Aorta (tissue), 5 donors: ENCODE measurements at regions not wholly inside any gene's neighbourhood (a gene's known extent, or its start where the extent isn't known, plus 50 kb on each side); places are given as distances from the start of the nearest gene placed in this dataset.

ENCODE experiments used
- ATAC-seq: fragments of 200-7000 bp; cut with Tn5 transposase; one replicate; pipeline ENCODE4 v1.9.1; 2022; ENCODE audit warnings: moderate library complexity; ENCODE audit not compliant: low FRiP score
- DNase-seq, 2 donors: peaks; one replicate each; pipeline ENCODE4 v3.0.0-alpha.2; 2020
- H3K27ac ChIP-seq, 2 donors: one replicate each; pipeline ENCODE4 v1.5.1; 2013; ENCODE audit warnings: low read length in 2 of 2, mild to moderate bottlenecking in 2 of 2, moderate library complexity in 2 of 2, control low read depth in 1 of 2, inconsistent platforms in 1 of 2, low read depth in 1 of 2
- H3K27me3 ChIP-seq, 2 donors: one replicate each; pipeline ENCODE4 v1.6.1; 2013; ENCODE audit warnings: control low read depth in 1 of 2, low read length in 1 of 2, mild to moderate bottlenecking in 1 of 2, moderate library complexity in 1 of 2; ENCODE audit not compliant: insufficient read depth in 2 of 2, control insufficient read depth in 1 of 2
- H3K36me3 ChIP-seq, 2 donors: one replicate each; pipeline ENCODE4 v1.6.1; 2013; ENCODE audit warnings: control low read depth in 1 of 2, low read length in 1 of 2, mild to moderate bottlenecking in 1 of 2; ENCODE audit not compliant: insufficient read depth in 2 of 2, control insufficient read depth in 1 of 2
- H3K4me1 ChIP-seq, 2 donors: one replicate each; pipeline ENCODE4 v1.6.1; 2013; ENCODE audit warnings: low read length in 2 of 2, control low read depth in 1 of 2, mild to moderate bottlenecking in 1 of 2, moderate library complexity in 1 of 2; ENCODE audit not compliant: insufficient read depth in 2 of 2, control insufficient read depth in 1 of 2
- H3K4me3 ChIP-seq, 2 donors: one replicate each; pipeline ENCODE4 v1.5.1; 2013; ENCODE audit warnings: low read length in 2 of 2, control low read depth in 1 of 2, mild to moderate bottlenecking in 1 of 2
- H3K9me3 ChIP-seq: one replicate; pipeline ENCODE4 v1.6.1; 2013; ENCODE audit warnings: mild to moderate bottlenecking, low read length; ENCODE audit not compliant: control insufficient read depth
- WGBS, 2 donors: extraction: QIAGEN DNeasy Blood & Tissue Kit; methylation state at CpG; one replicate each; pipeline ENCODE4 v1.1.7; 2013; 5-methylcytosine and 5-hydroxymethylcytosine counted together
- intact Hi-C, 2 donors: fragments of 100-400 bp; cut with DNase I; formaldehyde crosslinking; loops; one replicate each; pipeline versions ENCODE4 v1.14.2 to v1.15.0; 2022
- donor health status: healthy with polysubstance abuse.
- donor health status: Bipolar disorder and iron deficiency.
- donor health status: DM: no; HTN: no; CAD: no.
- donor health status: DM: no; HTN: no; CAD: no.
- donor health status: DM: yes; HTN: yes; CAD: no.

- 82 to 88% methylated on average over 6 of the region's 6 CpGs for whole genome bisulfite sequencing, 2 donors
- no peaks in the 10 kb centered on the region for H3K27me3 ChIP-seq
- no peak for DNase-seq
- no peak overlapping the region for H3K4me3 ChIP-seq
- ATAC-seq = no peak
- H3K9me3 ChIP-seq = no peaks in the 10 kb centered on the region
- no peaks in the 10 kb centered on the region for H3K36me3 ChIP-seq
- no peak overlapping the region for H3K27ac ChIP-seq
- no peaks in the 10 kb centered on the region for H3K4me1 ChIP-seq
- intact Hi-C loops = no loop called here
These were observed 91.9 kb downstream of the RPLP1 start for GRCh38 chr15:69544365-69545113.

GRCh38 chr15:69546182-69546581, 93.6 kb downstream of the RPLP1 start:
- DNase-seq (no peak), ATAC-seq (no peak)
- H3K36me3 ChIP-seq = no peaks in the 10 kb centered on the region
- no peaks in the 10 kb centered on the region for H3K27me3 ChIP-seq
- H3K9me3 ChIP-seq = no peaks in the 10 kb centered on the region
- intact Hi-C loops = no loop called here
- no peak overlapping the region for H3K27ac ChIP-seq
- no peaks in the 10 kb centered on the region for H3K4me1 ChIP-seq
- H3K4me3 ChIP-seq = no peak overlapping the region
- WGBS, 2 donors = 57 to 84% methylated on average over 3 of the region's 3 CpGs

GRCh38 chr15:69548395-69549180, 96.0 kb downstream of the RPLP1 start:
- Histone ChIP-seq H3K36me3 (no peaks in the 10 kb centered on the region), H3K4me3 (no peak overlapping the region), H3K27ac (no peak overlapping the region), H3K4me1 (no peaks in the 10 kb centered on the region), H3K27me3 (no peaks in the 10 kb centered on the region), H3K9me3 (no peaks in the 10 kb centered on the region)
- ATAC-seq (no peak), DNase-seq (peak in 1 of 2 donors; percentile 79)
- intact Hi-C loops = no loop called here
- 44 to 46% methylated on average over 24 of the region's 24 CpGs for WGBS, 2 donors

GRCh38 chr15:69551391-69552056, 98.9 kb downstream of the RPLP1 start:
- ATAC-seq (no peak), DNase-seq (no peak)
- Histone ChIP-seq H3K9me3 (no peaks in the 10 kb centered on the region), H3K4me1 (no peaks in the 10 kb centered on the region), H3K4me3 (no peak overlapping the region), H3K27me3 (no peaks in the 10 kb centered on the region), H3K36me3 (no peaks in the 10 kb centered on the region), H3K27ac (no peak overlapping the region)
- 61 to 70% methylated on average over 5 of the region's 5 CpGs for WGBS, 2 donors
- intact Hi-C loops = no loop called here

GRCh38 chr15:69552057-69552815, 99.6 kb downstream of the RPLP1 start:
- 97 to 98% methylated on average over 10 of the region's 10 CpGs for WGBS, 2 donors
- Histone ChIP-seq H3K4me1 (no peaks in the 10 kb centered on the region), H3K27ac (no peak overlapping the region), H3K36me3 (no peaks in the 10 kb centered on the region), H3K9me3 (no peaks in the 10 kb centered on the region), H3K27me3 (no peaks in the 10 kb centered on the region), H3K4me3 (no peak overlapping the region)
- intact Hi-C loops = no loop called here
- no peak for ATAC-seq
- DNase-seq = no peak

- no peak for DNase-seq
- Histone ChIP-seq H3K27ac (no peak overlapping the region), H3K4me3 (no peak overlapping the region), H3K27me3 (no peaks in the 10 kb centered on the region), H3K36me3 (no peaks in the 10 kb centered on the region), H3K4me1 (no peaks in the 10 kb centered on the region), H3K9me3 (no peaks in the 10 kb centered on the region)
- intact Hi-C loops = no loop called here
- no peak for ATAC-seq
- WGBS, 2 donors = 93% methylated on average over 4 of the region's 4 CpGs
These were observed 101.1 kb downstream of the RPLP1 start for GRCh38 chr15:69553686-69554085.

- ATAC-seq (no peak), DNase-seq (no peak)
- Histone ChIP-seq H3K27ac (no peak overlapping the region), H3K36me3 (no peaks in the 10 kb centered on the region), H3K4me3 (no peak overlapping the region), H3K4me1 (no peaks in the 10 kb centered on the region), H3K27me3 (no peaks in the 10 kb centered on the region), H3K9me3 (no peaks in the 10 kb centered on the region)
- intact Hi-C loops = no loop called here
- WGBS, 2 donors = 92 to 96% methylated on average over 7 of the region's 7 CpGs
These were observed 101.8 kb downstream of the RPLP1 start for GRCh38 chr15:69554279-69554961.

- H3K27me3 ChIP-seq = no peaks in the 10 kb centered on the region
- 97% methylated on average over 8 of the region's 8 CpGs for WGBS, 2 donors
- no peak for ATAC-seq
- intact Hi-C loops = no loop called here
- DNase-seq = no peak
- no peaks in the 10 kb centered on the region for H3K4me1 ChIP-seq
- no peak overlapping the region for H3K4me3 ChIP-seq
- H3K9me3 ChIP-seq = no peaks in the 10 kb centered on the region
- H3K27ac ChIP-seq = no peak overlapping the region
- no peaks in the 10 kb centered on the region for H3K36me3 ChIP-seq
These were observed 102.5 kb downstream of the RPLP1 start for GRCh38 chr15:69555080-69555479.
